OCI-LY7 (cell line): ENCODE measurements at regions not wholly inside any gene's neighbourhood (a gene's known extent, or its start where the extent isn't known, plus 50 kb on each side); places are given as distances from the start of the nearest gene placed in this dataset.

Experiments
- BruUV-seq: library from RNA; stranded (reverse); fragments of 400-500 nt; replicated peaks from 2 replicates; lab custom pipeline; 2021; lab: Mats Ljungman, UMichigan
- CTCF ChIA-PET: fragments of 300-600 bp; sonication (Branson Sonifier 250); formaldehyde crosslinking; loops from one replicate; lab custom pipeline; 2022; ENCODE audit warnings: antibody characterized with exemption; ENCODE audit not compliant: unreplicated experiment; lab: Charles Lee
- POLR2A ChIA-PET: fragments of 300-600 bp; sonication (Branson Sonifier 250); formaldehyde crosslinking; loops from one replicate; lab custom pipeline; 2022; ENCODE audit warnings: antibody characterized with exemption; lab: Charles Lee
- DNase-seq: peaks from one replicate; pipeline ENCODE4 v3.0.0-alpha.2; 2015; ENCODE audit warnings: low spot score
- H2AFZ ChIP-seq: fragments of 200-600 bp; sonication (generic), shearing (Covaris generic); 2 replicates; pipeline ENCODE4 v1.6.1; 2014; ENCODE audit warnings: mild to moderate bottlenecking, antibody characterized with exemption, low read length, moderate library complexity
- H3K27ac ChIP-seq: fragments of 200-600 bp; sonication (generic); 2 replicates; pipeline ENCODE4 v1.5.1; 2014; ENCODE audit warnings: mixed run types, low read depth, mild to moderate bottlenecking, moderate library complexity, low read length, inconsistent platforms; ENCODE audit not compliant: poor library complexity, severe bottlenecking
- H3K36me3 ChIP-seq: fragments of 200-600 bp; sonication (generic); 2 replicates; pipeline ENCODE4 v1.6.1; 2014; ENCODE audit warnings: mild to moderate bottlenecking, antibody characterized with exemption, low read length, moderate library complexity, mixed read lengths; ENCODE audit not compliant: insufficient read depth
- H3K4me1 ChIP-seq: fragments of 200-600 bp; sonication (generic); 2 replicates; pipeline ENCODE4 v1.5.1; 2014; ENCODE audit warnings: mild to moderate bottlenecking, low read length; ENCODE audit not compliant: insufficient read depth, poor library complexity, severe bottlenecking
- H3K4me2 ChIP-seq: fragments of 200-600 bp; sonication (generic); 2 replicates; pipeline ENCODE4 v1.6.1; 2014; ENCODE audit warnings: mild to moderate bottlenecking, low read length
- H3K4me3 ChIP-seq: fragments of 200-600 bp; sonication (generic); 2 replicates; pipeline ENCODE4 v1.5.1; 2014; ENCODE audit warnings: mild to moderate bottlenecking, low read depth, low read length; ENCODE audit not compliant: poor library complexity, severe bottlenecking
- H3K79me2 ChIP-seq: fragments of 200-600 bp; sonication (generic); 2 replicates; pipeline ENCODE4 v1.6.1; 2016; ENCODE audit warnings: low read depth, mild to moderate bottlenecking, low read length, moderate library complexity, mixed read lengths; ENCODE audit not compliant: insufficient read depth
- H3K9me2 ChIP-seq: fragments of 200-600 bp; sonication (generic); 2 replicates; pipeline ENCODE4 v1.6.1; 2016; ENCODE audit warnings: mild to moderate bottlenecking, low read length, mixed read lengths; ENCODE audit not compliant: insufficient read depth
- H3K9me3 ChIP-seq: fragments of 200-600 bp; sonication (generic); 2 replicates; pipeline ENCODE4 v1.6.1; 2014; ENCODE audit warnings: mild to moderate bottlenecking, mixed run types, low read length, mixed read lengths
- H4K20me1 ChIP-seq: fragments of 200-600 bp; sonication (generic); 2 replicates; pipeline ENCODE4 v1.6.1; 2014; ENCODE audit warnings: mild to moderate bottlenecking, antibody characterized with exemption, low read length, moderate library complexity, mixed read lengths; ENCODE audit not compliant: insufficient read depth
- EZH2phosphoT487 ChIP-seq: fragments of 200-600 bp; sonication (generic); IDR thresholded peaks from 2 replicates; pipeline ENCODE4 v1.6.1; 2018; ENCODE audit warnings: low read depth, borderline replicate concordance, mild to moderate bottlenecking, mixed run types, antibody characterized with exemption, low read length, moderate library complexity, mixed read lengths
- intact Hi-C: fragments of 100-400 bp; cut with micrococcal nuclease; formaldehyde crosslinking; loops from one replicate; pipeline ENCODE4 v1.10.0; 2022; ENCODE audit not compliant: unreplicated experiment
- TF ChIP-seq, protein P1 (sequence below): fragments of 200-600 bp; sonication (generic); conservative IDR thresholded peaks from 2 replicates; pipeline ENCODE4 v1.5.1; 2014; ENCODE audit warnings: mild to moderate bottlenecking, antibody characterized with exemption, low read length, moderate library complexity, mixed read lengths

DNA sequence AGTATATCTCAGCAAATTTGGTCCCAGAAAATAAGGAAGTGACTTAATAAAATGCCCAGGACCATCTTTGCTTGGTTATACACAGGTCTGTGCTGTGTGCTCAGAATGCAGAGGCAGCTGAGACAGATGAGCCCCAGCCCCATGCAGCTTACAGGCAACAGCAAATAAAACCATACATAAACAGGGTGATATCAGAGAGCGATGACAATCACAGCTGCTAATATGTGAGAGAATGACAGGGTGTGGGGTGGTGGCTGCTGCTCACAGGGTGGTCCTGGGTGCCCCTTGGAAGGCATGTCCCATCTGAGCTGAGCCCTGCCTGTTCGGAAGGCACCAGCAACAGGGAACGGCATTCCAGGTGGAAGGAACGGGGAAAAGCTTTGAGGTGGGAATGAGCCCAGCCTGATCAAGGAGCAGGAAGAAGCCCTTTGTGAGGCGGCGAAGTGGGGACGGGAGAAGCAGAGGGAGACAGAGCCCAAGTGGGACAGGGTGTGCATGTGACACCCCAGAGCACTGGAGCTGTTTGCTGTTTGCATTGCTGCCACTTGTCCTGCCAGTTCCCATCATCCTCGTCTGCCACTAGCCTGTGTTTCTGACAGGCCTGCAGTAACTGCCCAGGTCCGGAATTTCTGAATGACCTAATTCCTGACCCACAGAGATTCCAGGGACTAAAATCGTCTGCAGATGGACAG is 150.5 kb downstream of the KATNIP start:
- no peak for DNase-seq
- H3K4me2 ChIP-seq: no peak overlapping the region
- intact Hi-C loops: no loop called here
- H2AFZ ChIP-seq: no peak overlapping the region
- H3K4me1 ChIP-seq: no peaks in the 10 kb centered on the region
- ChIA-PET POLR2A (no interaction called here), CTCF (no interaction called here)
- H3K27ac ChIP-seq: no peak overlapping the region
- no peaks in the 10 kb centered on the region for H3K9me3 ChIP-seq
- H3K79me2 ChIP-seq: no peaks in the 10 kb centered on the region
- H4K20me1 ChIP-seq: no peaks in the 10 kb centered on the region
- no peak overlapping the region for H3K4me3 ChIP-seq
- BruUV-seq: no TSS peak
- TF ChIP-seq EZH2phosphoT487: no peak
- no peaks in the 10 kb centered on the region for H3K9me2 ChIP-seq
- H3K36me3 ChIP-seq: no peaks in the 10 kb centered on the region

DNA sequence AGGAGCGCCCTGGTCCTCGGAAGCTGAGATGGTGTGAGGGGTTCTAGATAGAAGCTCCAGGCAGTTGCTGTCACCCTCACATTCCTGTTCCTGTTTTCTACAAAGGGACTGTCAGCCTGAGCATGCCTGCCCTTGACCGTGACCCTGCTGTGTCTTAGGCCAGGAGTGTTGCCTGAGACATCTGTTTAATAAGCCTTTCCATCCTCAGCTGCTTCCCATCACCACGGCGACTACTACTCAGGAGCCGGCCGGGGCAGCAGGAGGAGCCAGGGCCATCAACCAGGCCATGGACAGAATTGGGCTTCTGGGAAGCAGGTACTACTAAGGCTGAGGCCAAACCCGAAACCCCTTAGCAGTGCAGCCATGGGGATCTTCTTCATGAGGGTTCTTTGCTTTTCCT is 151.4 kb downstream of the KATNIP start:
- no peaks in the 10 kb centered on the region for H3K4me1 ChIP-seq
- ChIA-PET CTCF (no interaction called here), POLR2A (no interaction called here)
- H4K20me1 ChIP-seq: no peaks in the 10 kb centered on the region
- DNase-seq: no peak
- H2AFZ ChIP-seq: no peak overlapping the region
- intact Hi-C loops: no loop called here
- no peak overlapping the region for H3K27ac ChIP-seq
- no peaks in the 10 kb centered on the region for H3K9me3 ChIP-seq
- no peaks in the 10 kb centered on the region for H3K79me2 ChIP-seq
- TF ChIP-seq, protein P1, sequence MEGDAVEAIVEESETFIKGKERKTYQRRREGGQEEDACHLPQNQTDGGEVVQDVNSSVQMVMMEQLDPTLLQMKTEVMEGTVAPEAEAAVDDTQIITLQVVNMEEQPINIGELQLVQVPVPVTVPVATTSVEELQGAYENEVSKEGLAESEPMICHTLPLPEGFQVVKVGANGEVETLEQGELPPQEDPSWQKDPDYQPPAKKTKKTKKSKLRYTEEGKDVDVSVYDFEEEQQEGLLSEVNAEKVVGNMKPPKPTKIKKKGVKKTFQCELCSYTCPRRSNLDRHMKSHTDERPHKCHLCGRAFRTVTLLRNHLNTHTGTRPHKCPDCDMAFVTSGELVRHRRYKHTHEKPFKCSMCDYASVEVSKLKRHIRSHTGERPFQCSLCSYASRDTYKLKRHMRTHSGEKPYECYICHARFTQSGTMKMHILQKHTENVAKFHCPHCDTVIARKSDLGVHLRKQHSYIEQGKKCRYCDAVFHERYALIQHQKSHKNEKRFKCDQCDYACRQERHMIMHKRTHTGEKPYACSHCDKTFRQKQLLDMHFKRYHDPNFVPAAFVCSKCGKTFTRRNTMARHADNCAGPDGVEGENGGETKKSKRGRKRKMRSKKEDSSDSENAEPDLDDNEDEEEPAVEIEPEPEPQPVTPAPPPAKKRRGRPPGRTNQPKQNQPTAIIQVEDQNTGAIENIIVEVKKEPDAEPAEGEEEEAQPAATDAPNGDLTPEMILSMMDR: no peak
- no peak for TF ChIP-seq EZH2phosphoT487
- H3K4me2 ChIP-seq: no peak overlapping the region
- H3K4me3 ChIP-seq: no peak overlapping the region
- H3K36me3 ChIP-seq: no peaks in the 10 kb centered on the region
- H3K9me2 ChIP-seq: no peaks in the 10 kb centered on the region
- no TSS peak for BruUV-seq

DNA sequence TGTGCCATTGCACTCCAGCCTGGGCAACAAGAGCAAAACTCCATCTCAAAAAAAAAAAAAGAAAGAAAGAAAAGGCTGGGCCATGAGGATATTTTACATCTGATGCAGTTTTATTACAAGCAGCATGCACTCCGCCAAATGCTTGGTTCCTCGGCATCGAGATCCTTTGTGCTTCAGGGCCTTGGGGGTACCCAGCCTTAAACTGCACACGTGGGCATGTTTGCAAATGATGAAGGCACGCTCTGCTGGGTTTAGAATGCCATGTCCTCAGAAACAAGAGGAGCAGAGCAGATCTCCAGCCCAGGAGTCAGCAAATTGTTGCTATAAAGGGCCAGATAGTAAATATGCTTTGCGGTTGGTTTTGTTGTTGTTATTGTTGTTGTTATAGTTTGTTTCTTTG is 153.2 kb downstream of the KATNIP start:
- no peak overlapping the region for H3K27ac ChIP-seq
- H3K4me1 ChIP-seq: no peaks in the 10 kb centered on the region
- H3K79me2 ChIP-seq: no peaks in the 10 kb centered on the region
- intact Hi-C loops: no loop called here
- no peak overlapping the region for H3K4me2 ChIP-seq
- no peaks in the 10 kb centered on the region for H3K9me2 ChIP-seq
- H4K20me1 ChIP-seq: no peaks in the 10 kb centered on the region
- no peak overlapping the region for H2AFZ ChIP-seq
- DNase-seq: no peak
- POLR2A ChIA-PET: no interaction called here
- H3K4me3 ChIP-seq: no peak overlapping the region
- H3K36me3 ChIP-seq: no peaks in the 10 kb centered on the region
- TF ChIP-seq EZH2phosphoT487: no peak
- TF ChIP-seq, protein P1: no peak
- no peaks in the 10 kb centered on the region for H3K9me3 ChIP-seq
- BruUV-seq: no TSS peak
- CTCF ChIA-PET: no interaction called here
